ENCODE measurements at regions not wholly inside any gene's neighbourhood (a gene's known extent, or its start where the extent isn't known, plus 50 kb on each side); places are given as distances from the start of the nearest gene placed in this dataset.
A peak's percentile ranks its signal among the peaks of the same experiment; 100 is the strongest.

- Mint-ChIP-seq H3K36me3 (peaks cover 27% of the 10 kb centered on the region), H3K27me3 (no peaks in the 10 kb centered on the region), H3K4me1 (peaks cover 0 to 4% (median 1%) of the 10 kb centered on the region in 4 donors), H3K27ac (no peak overlapping the region), H3K4me3 (no peak overlapping the region), H3K9me3 (peaks cover 0 to 3% (median 0%) of the 10 kb centered on the region in 7 donors)
- DNase-seq, result no peak
- no peak for ATAC-seq (ENCODE audit: low read depth in 2 of 2)
- H3K4me1 ChIP-seq (ENCODE audit: control insufficient read depth, insufficient read depth, low read length, poor library complexity, severe bottlenecking), result no peaks in the 10 kb centered on the region
- no peaks in the 10 kb centered on the region for H3K27me3 ChIP-seq (ENCODE audit: control insufficient read depth, insufficient read depth, low read length)
- H3K36me3 ChIP-seq (ENCODE audit: control insufficient read depth, insufficient read depth, low read length), result no peaks in the 10 kb centered on the region
- no peaks in the 10 kb centered on the region for H3K9me3 ChIP-seq (ENCODE audit: control insufficient read depth in 2 of 2, low read length in 2 of 2)
- H3K4me3 ChIP-seq (ENCODE audit: low read depth, low read length), result no peak overlapping the region
- H3K27ac ChIP-seq (ENCODE audit: insufficient read depth, low read length, poor library complexity, severe bottlenecking), result no peak overlapping the region
These were observed 179.3 kb downstream of the ZIC5 start for GRCh38 chr13:99792079-99792921.

GRCh38 chr13:99782669-99783068, 188.9 kb downstream of the ZIC5 start:
- Mint-ChIP-seq H3K36me3 (peaks cover 32% of the 10 kb centered on the region), H3K9me3 (peaks cover 0 to 10% (median 5%) of the 10 kb centered on the region in 7 donors), H3K27ac (no peak overlapping the region), H3K27me3 (no peaks in the 10 kb centered on the region), H3K4me1 (peaks cover 0 to 4% (median 0%) of the 10 kb centered on the region in 4 donors), H3K4me3 (no peak overlapping the region)
- no peaks in the 10 kb centered on the region for H3K36me3 ChIP-seq (ENCODE audit: control insufficient read depth, insufficient read depth, low read length)
- no peak overlapping the region for H3K4me3 ChIP-seq (ENCODE audit: low read depth, low read length)
- peaks cover 0 to 4% of the 10 kb centered on the region in 2 experiments for H3K9me3 ChIP-seq (ENCODE audit: control insufficient read depth in 2 of 2, low read length in 2 of 2)
- ATAC-seq (ENCODE audit: low read depth in 2 of 2) (no peak), DNase-seq (no peak)
- no peak overlapping the region for H3K27ac ChIP-seq (ENCODE audit: insufficient read depth, low read length, poor library complexity, severe bottlenecking)
- no peaks in the 10 kb centered on the region for H3K27me3 ChIP-seq (ENCODE audit: control insufficient read depth, insufficient read depth, low read length)
- H3K4me1 ChIP-seq (ENCODE audit: control insufficient read depth, insufficient read depth, low read length, poor library complexity, severe bottlenecking), result no peaks in the 10 kb centered on the region

DNA sequence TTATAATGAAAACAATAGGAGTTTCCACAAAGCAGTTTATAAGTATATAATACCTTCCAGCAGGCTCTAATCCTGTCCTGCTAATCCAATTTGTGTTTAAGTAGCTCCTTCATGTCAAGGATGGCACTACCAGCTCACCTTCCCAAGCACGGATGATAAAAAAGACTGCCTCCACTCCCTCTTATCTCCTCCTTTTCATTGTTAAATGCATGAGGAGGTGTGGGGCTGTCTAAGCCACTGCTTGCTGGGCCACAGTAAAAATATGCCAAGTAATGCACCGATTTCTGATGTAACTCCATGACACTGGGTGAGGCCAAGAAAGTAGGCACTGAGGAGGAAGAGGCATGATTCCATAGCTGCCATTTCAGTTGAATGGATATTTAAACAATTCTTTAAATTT, 193.1 kb downstream of the ZIC5 start:
- Mint-ChIP-seq H3K27me3 (no peaks in the 10 kb centered on the region), H3K27ac (no peak overlapping the region), H3K4me1 (peaks cover 0 to 4% (median 0%) of the 10 kb centered on the region in 4 donors), H3K9me3 (peaks cover 0 to 7% (median 4%) of the 10 kb centered on the region in 7 donors), H3K4me3 (no peak overlapping the region), H3K36me3 (peaks cover 46% of the 10 kb centered on the region)
- no peaks in the 10 kb centered on the region for H3K4me1 ChIP-seq (ENCODE audit: control insufficient read depth, insufficient read depth, low read length, poor library complexity, severe bottlenecking)
- H3K36me3 ChIP-seq (ENCODE audit: control insufficient read depth, insufficient read depth, low read length), result peaks cover under 1% of the 10 kb centered on the region
- H3K4me3 ChIP-seq (ENCODE audit: low read depth, low read length), result no peak overlapping the region
- ATAC-seq (ENCODE audit: low read depth in 2 of 2) (no peak), DNase-seq (no peak)
- H3K27ac ChIP-seq (ENCODE audit: insufficient read depth, low read length, poor library complexity, severe bottlenecking), result no peak overlapping the region
- H3K27me3 ChIP-seq (ENCODE audit: control insufficient read depth, insufficient read depth, low read length), result no peaks in the 10 kb centered on the region
- peaks cover 0 to 4% of the 10 kb centered on the region in 2 experiments for H3K9me3 ChIP-seq (ENCODE audit: control insufficient read depth in 2 of 2, low read length in 2 of 2)

- Histone ChIP-seq H3K27me3 (ENCODE audit: control insufficient read depth, insufficient read depth, low read length) (no peaks in the 10 kb centered on the region), H3K9me3 (ENCODE audit: control insufficient read depth in 2 of 2, low read length in 2 of 2) (peaks cover 0 to 4% of the 10 kb centered on the region in 2 experiments), H3K27ac (ENCODE audit: insufficient read depth, low read length, poor library complexity, severe bottlenecking) (no peak overlapping the region), H3K4me3 (ENCODE audit: low read depth, low read length) (no peak overlapping the region), H3K36me3 (ENCODE audit: control insufficient read depth, insufficient read depth, low read length) (peaks cover 7% of the 10 kb centered on the region), H3K4me1 (ENCODE audit: control insufficient read depth, insufficient read depth, low read length, poor library complexity, severe bottlenecking) (no peaks in the 10 kb centered on the region)
- H3K4me1 Mint-ChIP-seq, result peaks cover 0 to 4% (median 0%) of the 10 kb centered on the region in 4 donors
- DNase-seq (no peak), ATAC-seq (ENCODE audit: low read depth in 2 of 2) (no peak)
- peaks cover 50% of the 10 kb centered on the region for H3K36me3 Mint-ChIP-seq
- H3K27ac Mint-ChIP-seq, result peak overlapping the region in 1 of 3 donors; percentile 86
- H3K4me3 Mint-ChIP-seq, result no peak overlapping the region
- peaks cover 0 to 6% (median 4%) of the 10 kb centered on the region in 7 donors for H3K9me3 Mint-ChIP-seq
- no peaks in the 10 kb centered on the region for H3K27me3 Mint-ChIP-seq
These were observed 193.7 kb downstream of the ZIC5 start for GRCh38 chr13:99777873-99778272.

GRCh38 chr13:99774644-99775043, 196.9 kb downstream of the ZIC5 start:
- H3K27me3 ChIP-seq (ENCODE audit: control insufficient read depth, insufficient read depth, low read length), result no peaks in the 10 kb centered on the region
- Mint-ChIP-seq H3K27me3 (no peaks in the 10 kb centered on the region), H3K27ac (no peak overlapping the region), H3K36me3 (peaks cover 37% of the 10 kb centered on the region), H3K4me3 (no peak overlapping the region), H3K4me1 (no peaks in the 10 kb centered on the region), H3K9me3 (peaks cover 0 to 2% (median 0%) of the 10 kb centered on the region in 7 donors)
- H3K4me1 ChIP-seq (ENCODE audit: control insufficient read depth, insufficient read depth, low read length, poor library complexity, severe bottlenecking), result no peaks in the 10 kb centered on the region
- no peak overlapping the region for H3K27ac ChIP-seq (ENCODE audit: insufficient read depth, low read length, poor library complexity, severe bottlenecking)
- no peaks in the 10 kb centered on the region for H3K9me3 ChIP-seq (ENCODE audit: control insufficient read depth in 2 of 2, low read length in 2 of 2)
- DNase-seq, result no peak
- no peak for ATAC-seq (ENCODE audit: low read depth in 2 of 2)
- H3K36me3 ChIP-seq (ENCODE audit: control insufficient read depth, insufficient read depth, low read length), result peaks cover 9% of the 10 kb centered on the region
- H3K4me3 ChIP-seq (ENCODE audit: low read depth, low read length), result no peak overlapping the region

DNA sequence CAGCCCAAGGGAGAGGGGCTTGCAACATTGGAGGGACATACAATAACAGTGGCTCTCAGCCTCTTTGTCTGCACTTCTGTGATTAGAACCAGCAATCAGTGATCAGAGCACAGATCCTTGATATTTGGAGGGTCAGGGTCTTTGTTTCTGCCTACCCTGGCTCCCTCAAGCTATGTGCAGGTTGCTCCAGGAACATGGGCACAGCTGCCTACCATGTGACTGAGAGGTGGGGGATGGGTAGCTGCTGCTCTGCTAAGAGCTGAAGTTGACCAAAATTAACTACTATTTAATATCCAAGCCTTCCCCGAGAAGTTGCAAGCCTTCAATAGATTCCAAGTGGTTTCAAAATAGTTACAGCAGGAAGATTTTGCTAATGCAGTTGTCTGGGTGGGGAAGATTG, 202.6 kb downstream of the ZIC5 start:
- Mint-ChIP-seq H3K27ac (no peak overlapping the region), H3K4me1 (peaks cover 0 to 7% (median 2%) of the 10 kb centered on the region in 4 donors), H3K9me3 (peaks cover 4 to 32% (median 12%) of the 10 kb centered on the region in 7 donors), H3K36me3 (peaks cover 33% of the 10 kb centered on the region), H3K4me3 (no peak overlapping the region), H3K27me3 (no peaks in the 10 kb centered on the region)
- DNase-seq, result no peak
- peaks cover 21 to 36% of the 10 kb centered on the region in 2 experiments for H3K9me3 ChIP-seq (ENCODE audit: control insufficient read depth in 2 of 2, low read length in 2 of 2)
- no peaks in the 10 kb centered on the region for H3K4me1 ChIP-seq (ENCODE audit: control insufficient read depth, insufficient read depth, low read length, poor library complexity, severe bottlenecking)
- H3K36me3 ChIP-seq (ENCODE audit: control insufficient read depth, insufficient read depth, low read length), result peaks cover 9% of the 10 kb centered on the region
- no peak overlapping the region for H3K4me3 ChIP-seq (ENCODE audit: low read depth, low read length)
- ATAC-seq (ENCODE audit: low read depth in 2 of 2), result no peak
- no peak overlapping the region for H3K27ac ChIP-seq (ENCODE audit: insufficient read depth, low read length, poor library complexity, severe bottlenecking)
- no peaks in the 10 kb centered on the region for H3K27me3 ChIP-seq (ENCODE audit: control insufficient read depth, insufficient read depth, low read length)

- no peak overlapping the region for H3K27ac Mint-ChIP-seq
- Histone ChIP-seq H3K4me3 (ENCODE audit: low read depth, low read length) (no peak overlapping the region), H3K36me3 (ENCODE audit: control insufficient read depth, insufficient read depth, low read length) (no peaks in the 10 kb centered on the region), H3K9me3 (ENCODE audit: control insufficient read depth in 2 of 2, low read length in 2 of 2) (peaks cover 31 to 42% of the 10 kb centered on the region in 2 experiments), H3K4me1 (ENCODE audit: control insufficient read depth, insufficient read depth, low read length, poor library complexity, severe bottlenecking) (no peaks in the 10 kb centered on the region), H3K27ac (ENCODE audit: insufficient read depth, low read length, poor library complexity, severe bottlenecking) (no peak overlapping the region), H3K27me3 (ENCODE audit: control insufficient read depth, insufficient read depth, low read length) (no peaks in the 10 kb centered on the region)
- ATAC-seq (ENCODE audit: low read depth in 2 of 2) (no peak), DNase-seq (no peak)
- H3K4me1 Mint-ChIP-seq, result peaks cover 0 to 12% (median 2%) of the 10 kb centered on the region in 4 donors
- H3K36me3 Mint-ChIP-seq, result peaks cover 30% of the 10 kb centered on the region
- H3K9me3 Mint-ChIP-seq, result peaks cover 7 to 47% (median 19%) of the 10 kb centered on the region in 7 donors
- no peaks in the 10 kb centered on the region for H3K27me3 Mint-ChIP-seq
- H3K4me3 Mint-ChIP-seq, result no peak overlapping the region
These were observed 204.9 kb downstream of the ZIC5 start for GRCh38 chr13:99766641-99767045.

DNA sequence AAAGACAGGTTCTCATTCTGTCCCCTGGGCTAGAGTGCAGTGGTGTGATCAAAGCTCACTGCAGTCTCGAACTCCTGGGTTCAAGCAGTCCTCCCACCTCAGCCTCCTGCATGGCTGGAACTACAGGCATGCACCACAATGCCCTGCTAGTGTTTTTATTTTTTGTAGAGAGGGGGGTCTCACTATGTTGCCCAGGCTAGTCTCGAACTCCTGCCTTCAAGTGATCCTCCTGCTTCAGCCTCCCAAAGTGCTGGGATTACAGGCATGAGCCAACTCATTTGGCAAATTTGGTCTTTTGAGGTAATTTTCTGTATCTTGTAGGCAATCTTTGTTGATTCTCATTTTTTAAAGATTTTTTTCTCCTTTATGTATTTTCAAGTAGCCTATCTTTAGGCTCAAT, 205.7 kb downstream of the ZIC5 start:
- Histone ChIP-seq H3K9me3 (ENCODE audit: control insufficient read depth in 2 of 2, low read length in 2 of 2) (peaks cover 31 to 42% of the 10 kb centered on the region in 2 experiments), H3K4me3 (ENCODE audit: low read depth, low read length) (no peak overlapping the region), H3K36me3 (ENCODE audit: control insufficient read depth, insufficient read depth, low read length) (no peaks in the 10 kb centered on the region), H3K27ac (ENCODE audit: insufficient read depth, low read length, poor library complexity, severe bottlenecking) (no peak overlapping the region), H3K27me3 (ENCODE audit: control insufficient read depth, insufficient read depth, low read length) (no peaks in the 10 kb centered on the region), H3K4me1 (ENCODE audit: control insufficient read depth, insufficient read depth, low read length, poor library complexity, severe bottlenecking) (no peaks in the 10 kb centered on the region)
- DNase-seq (no peak), ATAC-seq (ENCODE audit: low read depth in 2 of 2) (no peak)
- Mint-ChIP-seq H3K4me1 (peaks cover 0 to 12% (median 2%) of the 10 kb centered on the region in 4 donors), H3K9me3 (peaks cover 8 to 52% (median 21%) of the 10 kb centered on the region in 7 donors), H3K36me3 (peaks cover 35% of the 10 kb centered on the region), H3K4me3 (no peak overlapping the region), H3K27me3 (no peaks in the 10 kb centered on the region), H3K27ac (no peak overlapping the region)

Measured in CD4-positive, CD25-positive, alpha-beta regulatory T cell (primary cell).